ENCODE measurements at regions not wholly inside any gene's neighbourhood (a gene's known extent, or its start where the extent isn't known, plus 50 kb on each side); places are given as distances from the start of the nearest gene placed in this dataset.

- no peaks in the 10 kb centered on the region for H3K27me3 ChIP-seq (ENCODE audit: insufficient read depth, low read length, poor library complexity, severe bottlenecking)
- H3K4me1 ChIP-seq (ENCODE audit: insufficient read depth, low read length, poor library complexity, severe bottlenecking) = no peaks in the 10 kb centered on the region
- no peak overlapping the region for H3K4me3 ChIP-seq (ENCODE audit: low read length, poor library complexity, severe bottlenecking)
- no peak overlapping the region for H3K9ac ChIP-seq (ENCODE audit: low read depth, low read length, poor library complexity, severe bottlenecking)
- H3K79me2 ChIP-seq (ENCODE audit: insufficient read depth, low read length) = no peaks in the 10 kb centered on the region
- H3K9me3 ChIP-seq (ENCODE audit: insufficient read depth, low read depth, low read length) = no peaks in the 10 kb centered on the region
- no peaks in the 10 kb centered on the region for H3K36me3 ChIP-seq (ENCODE audit: insufficient read depth, low read length)
- H3K4me2 ChIP-seq (ENCODE audit: low read depth, low read length, poor library complexity, severe bottlenecking) = no peak overlapping the region
- H2AFZ ChIP-seq (ENCODE audit: low read length) = no peak overlapping the region
- no peak for TF ChIP-seq CTCF (conservative IDR thresholded peaks at IDR 0.05; ENCODE audit: low read length)
- no peak for TF ChIP-seq EZH2phosphoT487 (IDR thresholded peaks at IDR 0.05; ENCODE audit: borderline replicate concordance)
- H3F3A ChIP-seq (ENCODE audit: low read depth) = no peaks in the 10 kb centered on the region
- H3K9me2 ChIP-seq (replicated peaks; ENCODE audit: low read depth, low read length) = no peaks in the 10 kb centered on the region
- no peaks in the 10 kb centered on the region for H4K20me1 ChIP-seq (ENCODE audit: insufficient read depth, low read length, poor library complexity, severe bottlenecking)
Observed at GRCh38 chr5:23825196-23825595, 317.8 kb downstream of the PRDM9 start.

DNA sequence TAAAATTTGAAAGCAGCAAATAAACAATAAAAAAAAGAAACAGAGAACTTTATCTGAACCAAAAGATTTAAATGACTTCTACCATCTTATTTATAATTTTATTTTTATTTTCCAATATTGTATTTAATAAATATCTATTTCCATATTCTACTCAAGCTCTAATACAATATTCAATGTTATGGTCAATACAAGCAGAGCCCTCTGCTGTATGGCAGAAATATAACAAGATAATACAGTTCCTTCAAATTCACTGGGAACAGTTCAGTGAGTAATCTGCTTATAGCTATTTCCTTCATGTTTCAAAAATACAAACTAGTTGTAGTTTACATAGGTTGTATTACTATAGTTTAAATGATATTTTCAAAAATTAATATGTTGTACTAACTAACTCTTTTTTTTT lies 332.7 kb downstream of the PRDM9 start:
- Histone ChIP-seq H3K27me3 (ENCODE audit: insufficient read depth, low read length, poor library complexity, severe bottlenecking) (no peaks in the 10 kb centered on the region), H3F3A (ENCODE audit: low read depth) (no peaks in the 10 kb centered on the region), H3K4me1 (ENCODE audit: insufficient read depth, low read length, poor library complexity, severe bottlenecking) (no peaks in the 10 kb centered on the region), H3K9me2 (replicated peaks; ENCODE audit: low read depth, low read length) (no peaks in the 10 kb centered on the region), H3K9me3 (ENCODE audit: insufficient read depth, low read depth, low read length) (no peaks in the 10 kb centered on the region), H3K4me2 (ENCODE audit: low read depth, low read length, poor library complexity, severe bottlenecking) (no peak overlapping the region), H3K9ac (ENCODE audit: low read depth, low read length, poor library complexity, severe bottlenecking) (no peak overlapping the region), H3K4me3 (ENCODE audit: low read length, poor library complexity, severe bottlenecking) (no peak overlapping the region), H3K79me2 (ENCODE audit: insufficient read depth, low read length) (no peaks in the 10 kb centered on the region), H4K20me1 (ENCODE audit: insufficient read depth, low read length, poor library complexity, severe bottlenecking) (no peaks in the 10 kb centered on the region), H3K36me3 (ENCODE audit: insufficient read depth, low read length) (no peaks in the 10 kb centered on the region), H2AFZ (ENCODE audit: low read length) (no peak overlapping the region)
- TF ChIP-seq CTCF (conservative IDR thresholded peaks at IDR 0.05; ENCODE audit: low read length) (0 out of 2 replicates have a peak, but pooled peaks have one; percentile 23), EZH2phosphoT487 (IDR thresholded peaks at IDR 0.05; ENCODE audit: borderline replicate concordance) (no peak)

GRCh38 chr5:23864786-23865185 lies 357.4 kb downstream of the PRDM9 start:
- Histone ChIP-seq H3K27me3 (ENCODE audit: insufficient read depth, low read length, poor library complexity, severe bottlenecking) (no peaks in the 10 kb centered on the region), H3K79me2 (ENCODE audit: insufficient read depth, low read length) (no peaks in the 10 kb centered on the region), H3K4me1 (ENCODE audit: insufficient read depth, low read length, poor library complexity, severe bottlenecking) (no peaks in the 10 kb centered on the region), H3K4me3 (ENCODE audit: low read length, poor library complexity, severe bottlenecking) (no peak overlapping the region), H3K4me2 (ENCODE audit: low read depth, low read length, poor library complexity, severe bottlenecking) (no peak overlapping the region), H3K9me3 (ENCODE audit: insufficient read depth, low read depth, low read length) (no peaks in the 10 kb centered on the region), H4K20me1 (ENCODE audit: insufficient read depth, low read length, poor library complexity, severe bottlenecking) (no peaks in the 10 kb centered on the region), H2AFZ (ENCODE audit: low read length) (no peak overlapping the region), H3K9ac (ENCODE audit: low read depth, low read length, poor library complexity, severe bottlenecking) (no peak overlapping the region), H3K9me2 (replicated peaks; ENCODE audit: low read depth, low read length) (no peaks in the 10 kb centered on the region), H3F3A (ENCODE audit: low read depth) (no peaks in the 10 kb centered on the region), H3K36me3 (ENCODE audit: insufficient read depth, low read length) (no peaks in the 10 kb centered on the region)
- TF ChIP-seq CTCF (conservative IDR thresholded peaks at IDR 0.05; ENCODE audit: low read length) (no peak), EZH2phosphoT487 (IDR thresholded peaks at IDR 0.05; ENCODE audit: borderline replicate concordance) (no peak)

Data from Loucy (cell line).